ENCODE measurements at regions not wholly inside any gene's neighbourhood (a gene's known extent, or its start where the extent isn't known, plus 50 kb on each side); places are given as distances from the start of the nearest gene placed in this dataset.

DNA sequence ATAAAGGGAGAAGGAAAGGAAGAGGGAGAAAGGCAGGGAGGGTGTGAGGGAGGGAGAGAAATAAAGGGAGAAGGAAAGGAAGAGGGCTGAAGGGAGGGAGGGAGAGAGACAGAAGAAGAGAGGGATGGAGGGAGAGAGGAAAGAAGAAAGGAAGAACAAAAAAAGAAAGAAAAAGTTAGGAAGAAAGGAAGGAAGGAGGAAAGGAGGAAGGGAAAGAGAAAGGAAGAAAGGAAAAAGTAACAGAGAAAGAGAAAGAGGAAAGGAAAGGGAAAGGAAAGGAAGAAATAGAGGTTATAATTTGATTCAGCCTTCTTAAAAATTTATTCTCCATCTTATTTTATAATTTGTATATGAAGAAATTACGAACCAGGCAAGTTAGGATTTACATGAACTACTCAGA is 836.6 kb upstream of the C9orf72 start:
- TF ChIP-seq, protein P1, sequence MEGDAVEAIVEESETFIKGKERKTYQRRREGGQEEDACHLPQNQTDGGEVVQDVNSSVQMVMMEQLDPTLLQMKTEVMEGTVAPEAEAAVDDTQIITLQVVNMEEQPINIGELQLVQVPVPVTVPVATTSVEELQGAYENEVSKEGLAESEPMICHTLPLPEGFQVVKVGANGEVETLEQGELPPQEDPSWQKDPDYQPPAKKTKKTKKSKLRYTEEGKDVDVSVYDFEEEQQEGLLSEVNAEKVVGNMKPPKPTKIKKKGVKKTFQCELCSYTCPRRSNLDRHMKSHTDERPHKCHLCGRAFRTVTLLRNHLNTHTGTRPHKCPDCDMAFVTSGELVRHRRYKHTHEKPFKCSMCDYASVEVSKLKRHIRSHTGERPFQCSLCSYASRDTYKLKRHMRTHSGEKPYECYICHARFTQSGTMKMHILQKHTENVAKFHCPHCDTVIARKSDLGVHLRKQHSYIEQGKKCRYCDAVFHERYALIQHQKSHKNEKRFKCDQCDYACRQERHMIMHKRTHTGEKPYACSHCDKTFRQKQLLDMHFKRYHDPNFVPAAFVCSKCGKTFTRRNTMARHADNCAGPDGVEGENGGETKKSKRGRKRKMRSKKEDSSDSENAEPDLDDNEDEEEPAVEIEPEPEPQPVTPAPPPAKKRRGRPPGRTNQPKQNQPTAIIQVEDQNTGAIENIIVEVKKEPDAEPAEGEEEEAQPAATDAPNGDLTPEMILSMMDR (IDR thresholded peaks at IDR 0.05) = no peak
- no peak for TF ChIP-seq POLR2A (IDR thresholded peaks at IDR 0.05)
- intact Hi-C loops (cut with DNase I; ENCODE audit: low total_unique reads) = loop anchor here (5.0 kb wide), 1 partner anchor 777 kb away; no protein-coding TSS in a partner anchor
- no peak overlapping the region for H3K4me3 ChIP-seq (ENCODE audit: low read depth, poor library complexity, severe bottlenecking)
- 66 to 68% methylated on average over 1 of the region's 1 CpG for WGBS, 2 donors
- DNase-seq (ENCODE audit: low spot score in 2 of 2) = no peak

DNA sequence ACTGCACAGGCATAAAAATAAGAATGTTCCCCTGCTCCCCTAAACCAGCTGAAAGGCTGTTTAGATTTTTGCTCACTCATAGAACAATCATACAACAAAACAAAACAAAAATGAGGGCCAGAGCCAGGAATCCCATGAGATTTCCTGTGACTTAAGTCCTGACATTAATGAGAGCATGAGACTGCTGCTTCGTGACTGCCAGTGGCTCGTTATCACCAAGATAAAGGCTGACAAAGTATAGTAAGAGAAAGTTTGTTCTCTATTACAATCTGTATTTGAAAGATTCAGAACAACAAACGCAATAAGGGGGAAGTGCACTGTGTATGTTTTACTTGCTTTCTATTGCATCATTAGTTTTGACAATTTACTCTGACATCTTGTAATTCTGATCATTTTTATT is 837.1 kb upstream of the C9orf72 start:
- 22% methylated on average over 3 of the region's 3 CpGs for WGBS, 2 donors
- TF ChIP-seq, protein P1 (IDR thresholded peaks at IDR 0.05) = no peak
- TF ChIP-seq POLR2A (IDR thresholded peaks at IDR 0.05) = no peak
- no peak for DNase-seq (ENCODE audit: low spot score in 2 of 2)
- no peak overlapping the region for H3K4me3 ChIP-seq (ENCODE audit: low read depth, poor library complexity, severe bottlenecking)
- intact Hi-C loops (cut with DNase I; ENCODE audit: low total_unique reads) = loop anchor here (5.0 kb wide), 1 partner anchor 777 kb away; no protein-coding TSS in a partner anchor

DNA sequence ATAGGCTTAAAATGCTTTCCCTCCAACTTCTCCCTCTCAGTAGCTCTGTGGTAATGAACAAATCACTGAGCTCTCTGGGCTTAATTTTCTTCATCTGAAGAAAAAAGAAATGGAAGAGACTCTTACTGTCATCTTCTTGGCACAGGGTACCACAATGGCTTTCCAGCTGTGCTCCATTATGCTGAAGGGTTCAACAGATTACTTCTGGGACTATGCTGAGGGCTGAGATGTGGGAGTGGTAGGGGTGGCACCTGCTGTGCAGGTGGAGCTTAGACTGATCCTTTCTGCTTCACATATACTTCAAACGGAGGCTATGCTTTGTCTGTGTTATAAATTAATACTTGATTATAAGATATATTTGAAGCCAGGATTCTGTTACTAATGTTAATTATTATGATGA is 840.2 kb upstream of the C9orf72 start:
- WGBS, 2 donors = 23 to 35% methylated on average over 1 of the region's 1 CpG
- intact Hi-C loops (cut with DNase I; ENCODE audit: low total_unique reads) = loop anchor here (5.0 kb wide), 1 partner anchor 774 kb away; no protein-coding TSS in a partner anchor
- DNase-seq (ENCODE audit: low spot score in 2 of 2) = no peak
- no peak overlapping the region for H3K4me3 ChIP-seq (ENCODE audit: low read depth, poor library complexity, severe bottlenecking)
- TF ChIP-seq, protein P1 (IDR thresholded peaks at IDR 0.05) = no peak
- no peak for TF ChIP-seq POLR2A (IDR thresholded peaks at IDR 0.05)

DNA sequence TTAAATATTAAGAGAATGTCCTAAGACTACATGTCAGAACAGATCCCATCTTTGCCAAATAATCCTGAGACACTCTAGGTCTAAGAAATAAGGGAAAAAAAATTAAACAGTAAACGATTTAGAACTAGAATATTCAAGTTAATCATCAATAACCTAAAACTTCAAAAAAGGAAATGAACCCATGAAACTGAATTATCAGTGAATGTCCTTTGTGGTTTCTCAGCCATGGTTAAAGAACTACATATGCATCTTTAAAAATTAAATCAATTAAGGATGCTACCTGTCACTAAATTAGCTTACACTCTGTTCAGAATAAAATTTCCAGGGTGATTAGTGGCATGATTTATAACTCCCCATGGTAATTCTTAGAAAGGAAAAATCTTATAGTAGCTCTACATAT is 850.0 kb upstream of the C9orf72 start:
- 29 to 39% methylated on average over 1 of the region's 1 CpG for WGBS, 2 donors
- intact Hi-C loops (cut with DNase I; ENCODE audit: low total_unique reads) = no loop called here
- no peak for DNase-seq (ENCODE audit: low spot score in 2 of 2)
- no peak overlapping the region for H3K4me3 ChIP-seq (ENCODE audit: low read depth, poor library complexity, severe bottlenecking)
- TF ChIP-seq, protein P1 (IDR thresholded peaks at IDR 0.05) = no peak
- no peak for TF ChIP-seq POLR2A (IDR thresholded peaks at IDR 0.05)

DNA sequence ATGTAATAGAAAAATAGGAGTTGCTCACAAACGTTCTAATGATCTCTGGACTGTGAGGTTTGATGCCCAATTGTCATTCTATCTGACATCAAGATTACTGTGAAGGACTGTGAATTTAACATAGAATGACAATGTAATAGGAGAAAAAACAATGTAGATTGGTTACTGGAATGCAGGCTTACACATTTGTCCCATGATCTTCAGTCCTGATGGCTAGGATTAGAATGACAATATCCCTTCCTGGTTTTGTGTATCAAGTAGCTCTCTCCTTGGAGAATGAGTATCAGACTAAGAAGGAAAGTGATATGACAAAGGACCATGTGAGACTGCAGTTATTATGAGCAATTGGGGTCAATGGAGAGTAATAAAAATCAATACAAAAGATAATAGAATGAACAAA is 862.2 kb upstream of the C9orf72 start:
- TF ChIP-seq, protein P1 (IDR thresholded peaks at IDR 0.05) = no peak
- TF ChIP-seq POLR2A (IDR thresholded peaks at IDR 0.05) = no peak
- 61 to 69% methylated on average over 1 of the region's 1 CpG for WGBS, 2 donors

DNA sequence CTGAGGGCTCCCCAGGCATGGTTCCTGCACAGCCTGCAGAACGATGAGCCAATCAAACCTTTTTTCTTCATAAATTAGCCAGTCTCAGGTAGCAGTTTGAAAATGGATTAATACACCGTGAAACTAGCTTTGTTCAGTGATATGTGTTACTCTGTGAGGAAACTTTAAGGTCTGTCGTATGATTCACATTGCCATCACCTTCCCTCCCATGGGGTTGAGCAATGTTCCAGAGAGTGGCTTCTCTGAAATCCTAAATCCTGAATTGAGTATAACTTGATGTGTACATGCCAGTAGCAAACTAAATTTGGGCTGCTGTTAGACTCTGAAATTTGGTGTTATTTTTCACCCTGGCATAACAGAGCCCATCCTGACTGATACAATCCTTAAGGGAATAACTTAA is 866.4 kb upstream of the C9orf72 start:
- TF ChIP-seq POLR2A (IDR thresholded peaks at IDR 0.05) = no peak
- TF ChIP-seq, protein P1 (IDR thresholded peaks at IDR 0.05) = no peak
- no peak for DNase-seq (ENCODE audit: low spot score in 2 of 2)
- 90 to 91% methylated on average over 3 of the region's 3 CpGs for WGBS, 2 donors
- H3K4me3 ChIP-seq (ENCODE audit: low read depth, poor library complexity, severe bottlenecking) = no peak overlapping the region
- intact Hi-C loops (cut with DNase I; ENCODE audit: low total_unique reads) = no loop called here

More for the DNA sequence above, 862.2 kb upstream of the C9orf72 start:
- H3K4me3 ChIP-seq (ENCODE audit: low read depth, poor library complexity, severe bottlenecking) = no peak overlapping the region
- intact Hi-C loops (cut with DNase I; ENCODE audit: low total_unique reads) = no loop called here
- no peak for DNase-seq (ENCODE audit: low spot score in 2 of 2)

All from lower leg skin (tissue), 4 donors.